HepG2 (cell line): ENCODE measurements at regions not wholly inside any gene's neighbourhood (a gene's known extent, or its start where the extent isn't known, plus 50 kb on each side); places are given as distances from the start of the nearest gene placed in this dataset.

Experiments
- ATAC-seq: fragments of 200-7000 bp; cut with Tn5 transposase; 3 replicates; pipeline ENCODE4 v1.9.1; 2020; ENCODE audit warnings: mild to moderate bottlenecking, moderate library complexity
- BruUV-seq: library from RNA; stranded (reverse); fragments of 400-500 nt; replicated peaks from 2 replicates; lab custom pipeline; 2021; lab: Mats Ljungman, UMichigan
- CTCF ChIA-PET: fragments of 300-600 bp; formaldehyde crosslinking; extraction: SDS; loops from one replicate; lab custom pipeline; 2021; ENCODE audit warnings: low total read pairs, inconsistent platforms, low intra/inter-chr PET ratio; lab: Yijun Ruan, JAX
- POLR2A ChIA-PET: fragments of 350-600 bp; sonication (Branson Sonifier 250); formaldehyde crosslinking; loops from one replicate; lab custom pipeline; 2020; ENCODE audit warnings: antibody characterized with exemption, inconsistent platforms; lab: Yijun Ruan, JAX
- DNase-seq: peaks from one replicate; pipeline ENCODE4 v3.0.0-alpha.2; 2015; ENCODE audit warnings: low spot score
- FAIRE-seq: peaks from 3 replicates; lab custom pipeline; 2011; peaks lifted over from hg19 to GRCh38; lab: Jason Lieb, UNC
- H2AFZ ChIP-seq: one replicate; pipeline ENCODE4 v1.6.1; 2011; ENCODE audit warnings: low read length, inconsistent platforms
- H3K27ac ChIP-seq: fragments of 300-600 bp; 3 replicates; pipeline ENCODE4 v1.8.0; 2011; ENCODE audit warnings: mixed run types, mild to moderate bottlenecking, mixed read lengths, low read length, inconsistent platforms; ENCODE audit not compliant: insufficient read depth; ENCODE audit errors: extremely low read length
- H3K27me3 ChIP-seq, 2 experiments: fragments of 200-600 bp in 1 of 2; 2 replicates in 1 of 2; 3 replicates in 1 of 2; pipeline versions ENCODE4 v1.6.0 to v1.8.0; 2011; ENCODE audit warnings: low read length in 2 of 2, mild to moderate bottlenecking in 2 of 2, moderate library complexity in 2 of 2, inconsistent platforms in 1 of 2; ENCODE audit not compliant: insufficient read depth in 2 of 2, control insufficient read depth in 1 of 2
- H3K36me3 ChIP-seq, 2 experiments: fragments of 200-600 bp in 1 of 2; replicated peaks in 1 of 2; 2 replicates in 1 of 2; 3 replicates in 1 of 2; pipeline versions ENCODE4 v1.5.1 to v1.8.0; 2011; ENCODE audit warnings: low read length in 2 of 2, inconsistent platforms in 1 of 2; ENCODE audit not compliant: insufficient read depth in 2 of 2, control insufficient read depth in 1 of 2
- H3K4me1 ChIP-seq: 2 replicates; pipeline ENCODE4 v1.5.1; 2012; ENCODE audit warnings: low read length, inconsistent platforms; ENCODE audit not compliant: insufficient read depth
- H3K4me2 ChIP-seq: 2 replicates; pipeline ENCODE4 v1.6.0; 2011; ENCODE audit warnings: low read depth, low read length, inconsistent platforms
- H3K4me3 ChIP-seq, 3 experiments: fragments of 200-600 bp in 1 of 3; sonication (generic), shearing (Covaris generic) in 1 of 3; replicated peaks in 1 of 3; 2 replicates each; pipeline ENCODE4 v1.5.1; 2011 to 2016; ENCODE audit warnings: low read length in 3 of 3, inconsistent platforms in 2 of 3, low read depth in 2 of 3, mild to moderate bottlenecking in 2 of 3, control low read depth in 1 of 3, mixed read lengths in 1 of 3; ENCODE audit not compliant: insufficient read depth in 1 of 3
- H3K79me2 ChIP-seq: one replicate; pipeline ENCODE4 v1.6.1; 2011; ENCODE audit warnings: low read length, inconsistent platforms; ENCODE audit not compliant: insufficient read depth
- H3K9ac ChIP-seq: 2 replicates; pipeline ENCODE4 v1.6.0; 2011; ENCODE audit warnings: mild to moderate bottlenecking, low read depth, low read length, inconsistent platforms; ENCODE audit not compliant: insufficient read depth
- H3K9me3 ChIP-seq: 2 replicates; pipeline ENCODE4 v1.5.1; 2012; ENCODE audit warnings: mild to moderate bottlenecking, low read length
- H4K20me1 ChIP-seq: 2 replicates; pipeline ENCODE4 v1.6.0; 2011; ENCODE audit warnings: inconsistent platforms, mild to moderate bottlenecking, low read length, moderate library complexity; ENCODE audit not compliant: insufficient read depth
- CHD4 ChIP-seq: fragments of 200-600 bp; sonication (generic); IDR thresholded peaks from 2 replicates; pipeline ENCODE4 v1.7.0; 2017; ENCODE audit warnings: mild to moderate bottlenecking, low read length, borderline replicate concordance
- KAT2B ChIP-seq: fragments of 150-350 bp; IDR thresholded peaks from 2 replicates; pipeline ENCODE4 v1.6.1; 2014; ENCODE audit warnings: low read depth, low read length, borderline replicate concordance
- MZF1 ChIP-seq: sonication (generic); formaldehyde crosslinking; IDR thresholded peaks from 2 replicates; pipeline ENCODE4 v1.8.1; 2023; ENCODE audit warnings: mild to moderate bottlenecking, missing genetic modification reagents, borderline replicate concordance
- POLR2A ChIP-seq, 2 experiments: IDR thresholded peaks; 2 replicates each; pipeline ENCODE4 v1.6.1; 2011; ENCODE audit warnings: low read depth in 2 of 2, low read length in 2 of 2, mild to moderate bottlenecking in 1 of 2, moderate library complexity in 1 of 2; ENCODE audit not compliant: insufficient read depth in 1 of 2
- SMAD3 ChIP-seq: sonication (generic); formaldehyde crosslinking; IDR thresholded peaks from 2 replicates; pipeline ENCODE4 v1.4.0; 2020; ENCODE audit warnings: missing genetic modification reagents
- ZNF282 ChIP-seq: fragments of 450-650 bp; IDR thresholded peaks from 2 replicates; pipeline ENCODE4 v1.6.1; 2018; ENCODE audit not compliant: partially characterized antibody
- ZNF329 ChIP-seq: sonication (generic); formaldehyde crosslinking; IDR thresholded peaks from 2 replicates; pipeline ENCODE4 v1.9.0; 2021; ENCODE audit warnings: low read depth, mild to moderate bottlenecking, missing genetic modification reagents
- ZNF383 ChIP-seq: sonication (generic); formaldehyde crosslinking; IDR thresholded peaks from 2 replicates; pipeline ENCODE4 v1.4.0; 2020; ENCODE audit warnings: missing genetic modification reagents, mild to moderate bottlenecking, borderline replicate concordance
- ZNF484 ChIP-seq: sonication (generic); formaldehyde crosslinking; IDR thresholded peaks from 2 replicates; pipeline ENCODE4 v1.5.1; 2020; ENCODE audit warnings: mild to moderate bottlenecking, low read depth, missing genetic modification reagents, borderline replicate concordance
- ZNF510 ChIP-seq: sonication (generic); formaldehyde crosslinking; IDR thresholded peaks from 2 replicates; pipeline ENCODE4 v1.4.0; 2020; ENCODE audit warnings: low read depth, mild to moderate bottlenecking, missing genetic modification reagents
- ZSCAN21 ChIP-seq: sonication (generic); formaldehyde crosslinking; IDR thresholded peaks from 2 replicates; pipeline ENCODE4 v1.8.0; 2022; ENCODE audit warnings: mild to moderate bottlenecking, missing genetic modification reagents, moderate library complexity, borderline replicate concordance
- WGBS: methylation state at CpG from one replicate; pipeline ENCODE4 v1.1.6; 2017; ENCODE audit warnings: low lambda C conversion rate; 5-methylcytosine and 5-hydroxymethylcytosine counted together
- in situ Hi-C: cut with HindIII; loops from 2 replicates; pipeline ENCODE4 v1.10.0; 2017; ENCODE audit warnings: low pct_unique_long_range_greater_than_20kb; ENCODE audit not compliant: extremely low pct_ligation_motif_present
- intact Hi-C: fragments of 100-400 bp; cut with micrococcal nuclease; formaldehyde crosslinking; loops from one replicate; pipeline ENCODE4 v1.10.0; 2022; ENCODE audit not compliant: unreplicated experiment
- TF ChIP-seq, protein P1 (sequence below): sonication (generic); formaldehyde crosslinking; IDR thresholded peaks from 2 replicates; pipeline ENCODE4 v1.8.0; 2022; ENCODE audit warnings: mild to moderate bottlenecking, missing genetic modification reagents, moderate library complexity
- TF ChIP-seq, protein P2 (sequence below): sonication (generic); formaldehyde crosslinking; IDR thresholded peaks from 2 replicates; pipeline ENCODE4 v1.5.0; 2020; ENCODE audit warnings: missing genetic modification reagents, mild to moderate bottlenecking, borderline replicate concordance
- TF ChIP-seq, protein P3 (sequence below): sonication (generic); formaldehyde crosslinking; IDR thresholded peaks from 2 replicates; pipeline ENCODE4 v1.4.0; 2020; ENCODE audit warnings: missing genetic modification reagents, borderline replicate concordance
- TF ChIP-seq, protein P4 (sequence below): sonication (generic); formaldehyde crosslinking; IDR thresholded peaks from 2 replicates; pipeline ENCODE4 v1.9.0; 2021; ENCODE audit warnings: missing genetic modification reagents, borderline replicate concordance
- TF ChIP-seq, protein P5 (sequence below): sonication (generic); formaldehyde crosslinking; IDR thresholded peaks from 2 replicates; pipeline ENCODE4 v1.4.0; 2020; ENCODE audit warnings: missing genetic modification reagents

DNA sequence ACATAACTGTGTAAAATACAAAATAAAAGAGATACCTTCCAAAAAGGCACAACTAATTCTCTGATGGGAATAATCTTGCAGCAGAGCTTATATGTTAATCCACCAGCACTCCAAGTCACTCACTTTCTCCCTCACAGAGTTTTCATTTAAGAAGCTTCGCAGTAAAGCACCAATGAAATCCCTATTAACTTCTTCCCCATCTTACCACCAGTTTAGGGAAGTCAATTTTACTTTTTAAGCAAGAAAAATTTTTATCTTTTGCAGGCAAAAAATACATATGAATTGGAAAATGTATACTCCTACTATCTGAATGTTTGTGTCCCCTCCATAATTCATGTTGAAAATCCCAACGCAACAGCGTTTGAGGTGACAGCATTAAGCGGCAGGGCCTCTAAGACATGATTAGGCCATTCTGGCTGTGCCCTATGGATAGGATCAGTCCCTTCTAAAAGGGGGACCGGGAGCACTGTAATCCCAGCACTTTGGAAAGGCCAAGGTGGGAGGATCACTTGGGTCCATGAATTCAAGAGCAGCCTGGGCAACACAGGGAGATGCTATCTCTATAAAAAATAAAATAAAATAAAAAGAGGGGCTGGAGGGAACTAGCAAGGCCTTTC, 435.8 kb downstream of the SHQ1 start (continued):
- TF ChIP-seq, protein P1, sequence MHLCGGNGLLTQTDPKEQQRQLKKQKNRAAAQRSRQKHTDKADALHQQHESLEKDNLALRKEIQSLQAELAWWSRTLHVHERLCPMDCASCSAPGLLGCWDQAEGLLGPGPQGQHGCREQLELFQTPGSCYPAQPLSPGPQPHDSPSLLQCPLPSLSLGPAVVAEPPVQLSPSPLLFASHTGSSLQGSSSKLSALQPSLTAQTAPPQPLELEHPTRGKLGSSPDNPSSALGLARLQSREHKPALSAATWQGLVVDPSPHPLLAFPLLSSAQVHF (CRISPR knock-in tag), result no peak
- TF ChIP-seq SMAD3 (CRISPR knock-in tag) (no peak), POLR2A (IDR thresholded peaks at IDR 0.05; ENCODE audit: insufficient read depth in 1 of 2, low read depth in 2 of 2, low read length in 2 of 2) (no peak), ZNF510 (no peak), CHD4 (no peak), ZNF484 (no peak)

DNA sequence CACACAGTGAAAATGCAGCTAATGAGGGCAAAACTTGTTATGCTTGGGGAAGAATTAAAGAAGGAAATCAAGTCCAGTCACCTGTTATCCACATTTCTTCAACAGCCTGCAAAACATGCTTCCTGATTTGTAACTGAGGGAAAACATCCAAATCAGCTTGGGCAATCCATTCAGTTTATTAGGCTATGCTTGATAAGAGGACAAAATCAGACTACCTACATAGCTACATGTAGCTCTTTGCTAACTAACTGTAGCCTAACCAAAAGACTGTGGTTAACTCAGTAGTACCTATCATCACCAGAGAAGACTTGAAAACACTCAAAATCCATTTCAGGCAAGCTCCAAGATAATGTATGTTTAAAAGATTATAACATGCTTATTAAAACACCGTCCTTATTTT, 436.4 kb downstream of the SHQ1 start:
- Histone ChIP-seq H3K27ac (no peak overlapping the region), H3K9me3 (no peaks in the 10 kb centered on the region), H2AFZ (no peak overlapping the region), H4K20me1 (peaks cover 99% of the 10 kb centered on the region), H3K4me2 (no peak overlapping the region), H3K9ac (no peak overlapping the region), H3K4me1 (peaks cover 82% of the 10 kb centered on the region), H3K4me3 (no peak overlapping the region), H3K27me3 (no peaks in the 10 kb centered on the region), H3K36me3 (0 out of 5 replicates have a peak, but pooled peaks cover 0 to 1% of the 10 kb centered on the region in 2 experiments), H3K79me2 (peaks cover 100% of the 10 kb centered on the region)
- CTCF ChIA-PET, result no interaction called here
- intact Hi-C loops (no loop called here), in situ Hi-C loops (loop anchor here (25.0 kb wide), 1 partner anchor 650 kb away; the partner anchor contains the start of gene EBLN2)
- TF ChIP-seq, protein P2, sequence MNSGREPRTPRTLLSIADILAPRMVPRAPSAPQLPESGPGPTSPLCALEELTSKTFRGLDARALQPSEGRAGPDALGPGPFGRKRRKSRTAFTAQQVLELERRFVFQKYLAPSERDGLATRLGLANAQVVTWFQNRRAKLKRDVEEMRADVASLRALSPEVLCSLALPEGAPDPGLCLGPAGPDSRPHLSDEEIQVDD (CRISPR knock-in tag), result no peak
- no peak for TF ChIP-seq ZSCAN21 (CRISPR knock-in tag)
- no peak for TF ChIP-seq KAT2B
- TF ChIP-seq, protein P3, sequence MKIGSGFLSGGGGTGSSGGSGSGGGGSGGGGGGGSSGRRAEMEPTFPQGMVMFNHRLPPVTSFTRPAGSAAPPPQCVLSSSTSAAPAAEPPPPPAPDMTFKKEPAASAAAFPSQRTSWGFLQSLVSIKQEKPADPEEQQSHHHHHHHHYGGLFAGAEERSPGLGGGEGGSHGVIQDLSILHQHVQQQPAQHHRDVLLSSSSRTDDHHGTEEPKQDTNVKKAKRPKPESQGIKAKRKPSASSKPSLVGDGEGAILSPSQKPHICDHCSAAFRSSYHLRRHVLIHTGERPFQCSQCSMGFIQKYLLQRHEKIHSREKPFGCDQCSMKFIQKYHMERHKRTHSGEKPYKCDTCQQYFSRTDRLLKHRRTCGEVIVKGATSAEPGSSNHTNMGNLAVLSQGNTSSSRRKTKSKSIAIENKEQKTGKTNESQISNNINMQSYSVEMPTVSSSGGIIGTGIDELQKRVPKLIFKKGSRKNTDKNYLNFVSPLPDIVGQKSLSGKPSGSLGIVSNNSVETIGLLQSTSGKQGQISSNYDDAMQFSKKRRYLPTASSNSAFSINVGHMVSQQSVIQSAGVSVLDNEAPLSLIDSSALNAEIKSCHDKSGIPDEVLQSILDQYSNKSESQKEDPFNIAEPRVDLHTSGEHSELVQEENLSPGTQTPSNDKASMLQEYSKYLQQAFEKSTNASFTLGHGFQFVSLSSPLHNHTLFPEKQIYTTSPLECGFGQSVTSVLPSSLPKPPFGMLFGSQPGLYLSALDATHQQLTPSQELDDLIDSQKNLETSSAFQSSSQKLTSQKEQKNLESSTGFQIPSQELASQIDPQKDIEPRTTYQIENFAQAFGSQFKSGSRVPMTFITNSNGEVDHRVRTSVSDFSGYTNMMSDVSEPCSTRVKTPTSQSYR (CRISPR knock-in tag), result no peak
- TF ChIP-seq ZNF329 (CRISPR knock-in tag), result no peak
- no peak for TF ChIP-seq MZF1
- TF ChIP-seq ZNF282, result no peak
- TF ChIP-seq, protein P4, sequence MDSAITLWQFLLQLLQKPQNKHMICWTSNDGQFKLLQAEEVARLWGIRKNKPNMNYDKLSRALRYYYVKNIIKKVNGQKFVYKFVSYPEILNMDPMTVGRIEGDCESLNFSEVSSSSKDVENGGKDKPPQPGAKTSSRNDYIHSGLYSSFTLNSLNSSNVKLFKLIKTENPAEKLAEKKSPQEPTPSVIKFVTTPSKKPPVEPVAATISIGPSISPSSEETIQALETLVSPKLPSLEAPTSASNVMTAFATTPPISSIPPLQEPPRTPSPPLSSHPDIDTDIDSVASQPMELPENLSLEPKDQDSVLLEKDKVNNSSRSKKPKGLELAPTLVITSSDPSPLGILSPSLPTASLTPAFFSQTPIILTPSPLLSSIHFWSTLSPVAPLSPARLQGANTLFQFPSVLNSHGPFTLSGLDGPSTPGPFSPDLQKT (CRISPR knock-in tag), result no peak
- TF ChIP-seq, protein P5, sequence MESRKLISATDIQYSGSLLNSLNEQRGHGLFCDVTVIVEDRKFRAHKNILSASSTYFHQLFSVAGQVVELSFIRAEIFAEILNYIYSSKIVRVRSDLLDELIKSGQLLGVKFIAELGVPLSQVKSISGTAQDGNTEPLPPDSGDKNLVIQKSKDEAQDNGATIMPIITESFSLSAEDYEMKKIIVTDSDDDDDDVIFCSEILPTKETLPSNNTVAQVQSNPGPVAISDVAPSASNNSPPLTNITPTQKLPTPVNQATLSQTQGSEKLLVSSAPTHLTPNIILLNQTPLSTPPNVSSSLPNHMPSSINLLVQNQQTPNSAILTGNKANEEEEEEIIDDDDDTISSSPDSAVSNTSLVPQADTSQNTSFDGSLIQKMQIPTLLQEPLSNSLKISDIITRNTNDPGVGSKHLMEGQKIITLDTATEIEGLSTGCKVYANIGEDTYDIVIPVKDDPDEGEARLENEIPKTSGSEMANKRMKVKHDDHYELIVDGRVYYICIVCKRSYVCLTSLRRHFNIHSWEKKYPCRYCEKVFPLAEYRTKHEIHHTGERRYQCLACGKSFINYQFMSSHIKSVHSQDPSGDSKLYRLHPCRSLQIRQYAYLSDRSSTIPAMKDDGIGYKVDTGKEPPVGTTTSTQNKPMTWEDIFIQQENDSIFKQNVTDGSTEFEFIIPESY (CRISPR knock-in tag), result no peak
- no peak for TF ChIP-seq ZNF383
- POLR2A ChIA-PET, result no interaction called here
- DNase-seq, result no peak
- FAIRE-seq, result no peak
- 94% methylated on average over 1 of the region's 1 CpG for WGBS
- BruUV-seq, result no TSS peak
- ATAC-seq, result no peak
